ENCODE measurements at regions not wholly inside any gene's neighbourhood (a gene's known extent, or its start where the extent isn't known, plus 50 kb on each side); places are given as distances from the start of the nearest gene placed in this dataset.

DNA sequence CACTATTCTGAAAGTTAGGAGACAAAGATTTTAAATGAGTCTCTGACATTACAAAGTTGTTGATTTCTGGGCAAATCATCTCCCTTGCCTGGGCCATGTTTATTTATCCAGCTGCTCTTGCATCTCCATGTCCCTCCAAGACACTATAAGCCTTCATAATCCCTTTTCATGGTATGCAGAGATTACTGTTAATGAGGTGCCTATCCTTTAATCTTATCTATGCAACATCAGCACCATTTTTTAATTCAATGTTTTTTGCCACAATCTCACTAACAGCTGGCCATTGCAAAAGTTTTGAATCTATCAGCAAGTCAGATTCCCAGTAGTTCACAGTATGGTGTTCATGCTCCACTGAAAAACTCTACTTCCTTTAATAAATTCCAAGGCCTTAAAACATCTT lies 108.5 kb upstream of the PTPRD start:
- TF ChIP-seq SP1 (IDR thresholded peaks at IDR 0.05): no peak
- TF ChIP-seq SUZ12 (IDR thresholded peaks at IDR 0.05): no peak
- no peak for TF ChIP-seq FOXM1 (IDR thresholded peaks at IDR 0.05; ENCODE audit: borderline replicate concordance)
